ENCODE measurements at regions not wholly inside any gene's neighbourhood (a gene's known extent, or its start where the extent isn't known, plus 50 kb on each side); places are given as distances from the start of the nearest gene placed in this dataset.

- DNase-seq = peak; percentile 28
These were observed 367.5 kb downstream of the DEPDC1B start for GRCh38 chr5:60332244-60333004.

GRCh38 chr5:60330236-60330635 is 369.7 kb downstream of the DEPDC1B start:
- DNase-seq = no peak

- no peak for DNase-seq
These were observed 374.1 kb downstream of the DEPDC1B start for GRCh38 chr5:60325870-60326269.

GRCh38 chr5:60323596-60323995 is 376.4 kb downstream of the DEPDC1B start:
- peak; percentile 61 for DNase-seq

GRCh38 chr5:60312098-60312497 is 387.9 kb downstream of the DEPDC1B start:
- DNase-seq = no peak

- no peak for DNase-seq
These were observed 400.0 kb downstream of the DEPDC1B start for GRCh38 chr5:60299944-60300343.

GRCh38 chr5:60297658-60298057 is 402.3 kb downstream of the DEPDC1B start:
- DNase-seq = peak; percentile 48

GRCh38 chr5:60295423-60295822 is 401.9 kb upstream of the PDE4D start:
- peak; percentile 44 for DNase-seq

- DNase-seq = no peak
These were observed 400.0 kb upstream of the PDE4D start for GRCh38 chr5:60293518-60293917.

GRCh38 chr5:60287174-60287771 is 393.7 kb upstream of the PDE4D start:
- peak; percentile 56 for DNase-seq

- DNase-seq = no peak
These were observed 392.4 kb upstream of the PDE4D start for GRCh38 chr5:60285910-60286309.

- no peak for DNase-seq
These were observed 387.4 kb upstream of the PDE4D start for GRCh38 chr5:60280943-60281342.

- no peak for DNase-seq
These were observed 384.4 kb upstream of the PDE4D start for GRCh38 chr5:60277941-60278340.

- peak; percentile 60 for DNase-seq
These were observed 381.2 kb upstream of the PDE4D start for GRCh38 chr5:60274747-60275146.

GRCh38 chr5:60271517-60271916 is 378.0 kb upstream of the PDE4D start:
- no peak for DNase-seq

- no peak for DNase-seq
These were observed 374.4 kb upstream of the PDE4D start for GRCh38 chr5:60267907-60268306.

GRCh38 chr5:60263346-60263745 is 369.8 kb upstream of the PDE4D start:
- DNase-seq = no peak

GRCh38 chr5:60262576-60263295 is 369.2 kb upstream of the PDE4D start:
- DNase-seq = no peak

GRCh38 chr5:60261732-60262131 is 368.2 kb upstream of the PDE4D start:
- DNase-seq = no peak

- DNase-seq = no peak
These were observed 367.1 kb upstream of the PDE4D start for GRCh38 chr5:60260658-60261057.

GRCh38 chr5:60259730-60260129 is 366.2 kb upstream of the PDE4D start:
- DNase-seq = no peak

- DNase-seq = no peak
These were observed 364.2 kb upstream of the PDE4D start for GRCh38 chr5:60257596-60258271.

- no peak for DNase-seq
These were observed 363.0 kb upstream of the PDE4D start for GRCh38 chr5:60256546-60256945.

Measured in NCI-H446 treated with DMSO at 0.1 percent for 48 hours (cell line).